Peyer's patch (tissue), 4 donors: ENCODE measurements at regions not wholly inside any gene's neighbourhood (a gene's known extent, or its start where the extent isn't known, plus 50 kb on each side); places are given as distances from the start of the nearest gene placed in this dataset.

Experiments used
- DNase-seq, 3 donors: peaks; one replicate each; pipeline ENCODE4 v3.0.0-alpha.2; 2017 to 2019
- H3K27ac ChIP-seq, 4 donors: fragments of 200-600 bp; sonication (generic); one replicate each; pipeline ENCODE4 v1.5.1; 2016 to 2019
- H3K27me3 ChIP-seq, 2 donors: fragments of 200-600 bp; sonication (generic); one replicate each; pipeline ENCODE4 v1.5.1; 2019
- H3K36me3 ChIP-seq, 3 donors: fragments of 200-600 bp; sonication (generic); one replicate each; pipeline ENCODE4 v1.5.1; 2016 to 2019
- H3K4me1 ChIP-seq, 4 donors: fragments of 200-600 bp; sonication (generic); one replicate each; pipeline ENCODE4 v1.5.1; 2016 to 2019
- H3K4me3 ChIP-seq, 4 donors: fragments of 200-600 bp; sonication (generic); 1 replicate in 3 of 4; 2 replicates in 1 of 4; pipeline ENCODE4 v1.5.1; 2016 to 2019; ENCODE audit warnings: mild to moderate bottlenecking in 1 of 4
- H3K9me3 ChIP-seq, 4 donors: fragments of 200-600 bp; sonication (generic); one replicate each; pipeline ENCODE4 v1.5.1; 2016 to 2019; ENCODE audit warnings: mild to moderate bottlenecking in 1 of 4
- POLR2A ChIP-seq, 2 donors: fragments of 450-650 bp; IDR thresholded peaks; one replicate each; pipeline ENCODE4 v1.5.1; 2017; ENCODE audit warnings: antibody characterized with exemption in 2 of 2, mild to moderate bottlenecking in 2 of 2, moderate library complexity in 2 of 2
- small RNA-seq, 2 donors: library from RNA; depleted of rRNA; stranded (forward); fragments of <200 nt; gene quantifications; one replicate each; pipeline ENCODE3, GENCODE V24; 2016
- TF ChIP-seq, protein P1 (sequence below), 6 experiments: fragments of 450-650 bp in 4 of 6; fragments of 200-600 bp in 2 of 6; sonication (generic) in 1 of 6; IDR thresholded peaks; one replicate each; pipeline ENCODE4 v1.5.1; 2017 to 2019; ENCODE audit warnings: antibody characterized with exemption in 6 of 6, mild to moderate bottlenecking in 3 of 6, moderate library complexity in 1 of 6

DNA sequence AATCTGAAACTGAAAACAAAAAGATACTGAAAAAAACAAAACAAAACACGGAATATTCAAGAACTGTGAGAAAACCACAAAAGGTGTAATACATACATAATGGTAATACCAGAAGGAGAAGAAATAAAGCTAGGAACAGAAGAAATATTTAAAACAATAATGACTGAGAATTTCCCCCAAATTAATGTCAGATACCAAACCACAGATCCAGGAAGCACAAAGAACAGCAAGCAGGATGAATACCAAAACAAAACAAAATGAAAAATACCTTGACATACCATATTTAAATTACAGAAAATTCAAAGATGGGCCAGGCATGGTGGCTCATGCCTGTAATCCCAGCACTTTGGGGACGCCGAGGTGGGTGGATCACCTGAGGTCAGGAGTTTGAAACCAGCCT, 57.7 kb upstream of the PARD3 start:
- Histone ChIP-seq H3K27me3 (no peaks in the 10 kb centered on the region), H3K27ac (no peak overlapping the region), H3K9me3 (no peaks in the 10 kb centered on the region), H3K4me3 (no peak overlapping the region), H3K4me1 (no peaks in the 10 kb centered on the region), H3K36me3 (no peaks in the 10 kb centered on the region)
- TF ChIP-seq, protein P1, sequence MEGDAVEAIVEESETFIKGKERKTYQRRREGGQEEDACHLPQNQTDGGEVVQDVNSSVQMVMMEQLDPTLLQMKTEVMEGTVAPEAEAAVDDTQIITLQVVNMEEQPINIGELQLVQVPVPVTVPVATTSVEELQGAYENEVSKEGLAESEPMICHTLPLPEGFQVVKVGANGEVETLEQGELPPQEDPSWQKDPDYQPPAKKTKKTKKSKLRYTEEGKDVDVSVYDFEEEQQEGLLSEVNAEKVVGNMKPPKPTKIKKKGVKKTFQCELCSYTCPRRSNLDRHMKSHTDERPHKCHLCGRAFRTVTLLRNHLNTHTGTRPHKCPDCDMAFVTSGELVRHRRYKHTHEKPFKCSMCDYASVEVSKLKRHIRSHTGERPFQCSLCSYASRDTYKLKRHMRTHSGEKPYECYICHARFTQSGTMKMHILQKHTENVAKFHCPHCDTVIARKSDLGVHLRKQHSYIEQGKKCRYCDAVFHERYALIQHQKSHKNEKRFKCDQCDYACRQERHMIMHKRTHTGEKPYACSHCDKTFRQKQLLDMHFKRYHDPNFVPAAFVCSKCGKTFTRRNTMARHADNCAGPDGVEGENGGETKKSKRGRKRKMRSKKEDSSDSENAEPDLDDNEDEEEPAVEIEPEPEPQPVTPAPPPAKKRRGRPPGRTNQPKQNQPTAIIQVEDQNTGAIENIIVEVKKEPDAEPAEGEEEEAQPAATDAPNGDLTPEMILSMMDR (IDR thresholded peaks at IDR 0.05) = no peak
- TF ChIP-seq POLR2A (IDR thresholded peaks at IDR 0.05) = no peak
- DNase-seq = no peak

DNA sequence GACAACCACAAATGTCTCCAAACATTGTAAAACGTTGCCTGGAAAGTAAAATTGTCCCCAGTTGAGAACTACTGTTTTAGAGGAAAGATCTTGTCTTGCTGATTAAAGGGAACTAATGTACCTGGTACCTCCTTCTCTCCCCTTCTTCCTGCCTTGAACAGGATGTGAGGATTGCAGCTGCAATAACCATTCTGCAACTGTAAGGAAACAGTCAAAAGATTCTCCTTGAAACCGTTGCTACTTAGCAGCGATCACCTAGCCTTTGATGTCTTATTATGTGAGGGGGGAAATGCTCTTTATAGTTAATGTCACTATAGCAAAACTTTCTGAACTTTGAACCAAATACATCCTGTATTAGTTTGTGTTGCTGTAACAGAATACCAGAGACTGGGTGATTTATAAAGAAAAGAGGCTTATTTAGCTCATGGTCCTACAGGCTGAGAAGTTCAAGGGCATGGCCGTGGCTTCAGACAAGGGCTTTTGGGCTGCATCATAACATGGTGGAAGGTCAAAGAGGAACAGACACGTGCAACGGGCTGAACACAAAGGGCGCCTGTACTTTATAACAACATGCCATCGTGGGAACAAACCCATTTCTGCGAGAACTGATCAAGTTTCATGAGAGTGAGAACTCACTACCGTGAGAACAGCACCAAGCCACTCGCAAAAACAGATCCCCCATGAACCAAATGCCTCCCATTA, 54.2 kb upstream of the PARD3 start:
- no peak for TF ChIP-seq POLR2A (IDR thresholded peaks at IDR 0.05)
- TF ChIP-seq, protein P1 (IDR thresholded peaks at IDR 0.05) = no peak
- Histone ChIP-seq H3K27ac (no peak overlapping the region), H3K4me1 (peaks cover 0 to 5% (median 0%) of the 10 kb centered on the region in 4 donors), H3K36me3 (no peaks in the 10 kb centered on the region), H3K4me3 (no peak overlapping the region), H3K9me3 (no peaks in the 10 kb centered on the region), H3K27me3 (no peaks in the 10 kb centered on the region)
- no peak for DNase-seq

DNA sequence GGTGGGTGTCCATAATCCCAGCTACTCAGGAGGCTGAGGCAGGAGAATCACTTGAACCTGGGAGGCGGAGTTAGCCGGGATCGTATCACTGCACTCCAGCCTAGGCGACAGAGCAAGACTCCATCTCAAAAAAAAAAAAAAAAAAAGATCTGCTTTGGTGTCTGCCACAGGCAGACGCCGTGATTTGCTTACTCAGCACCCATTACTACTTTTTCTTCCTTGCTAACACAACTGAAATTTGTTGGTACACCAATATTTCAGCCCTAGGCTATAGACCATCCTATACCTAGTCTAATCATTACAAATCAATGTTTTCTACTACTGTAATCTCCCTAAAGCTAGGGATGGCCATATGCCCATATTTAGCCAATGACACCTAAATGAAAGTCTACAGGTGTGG, 53.5 kb upstream of the PARD3 start:
- Histone ChIP-seq H3K27ac (no peak overlapping the region), H3K27me3 (no peaks in the 10 kb centered on the region), H3K9me3 (no peaks in the 10 kb centered on the region), H3K36me3 (no peaks in the 10 kb centered on the region), H3K4me3 (no peak overlapping the region), H3K4me1 (peaks cover 0 to 12% (median 0%) of the 10 kb centered on the region in 4 donors)
- TF ChIP-seq, protein P1 (IDR thresholded peaks at IDR 0.05) = no peak
- TF ChIP-seq POLR2A (IDR thresholded peaks at IDR 0.05) = no peak
- DNase-seq = no peak

DNA sequence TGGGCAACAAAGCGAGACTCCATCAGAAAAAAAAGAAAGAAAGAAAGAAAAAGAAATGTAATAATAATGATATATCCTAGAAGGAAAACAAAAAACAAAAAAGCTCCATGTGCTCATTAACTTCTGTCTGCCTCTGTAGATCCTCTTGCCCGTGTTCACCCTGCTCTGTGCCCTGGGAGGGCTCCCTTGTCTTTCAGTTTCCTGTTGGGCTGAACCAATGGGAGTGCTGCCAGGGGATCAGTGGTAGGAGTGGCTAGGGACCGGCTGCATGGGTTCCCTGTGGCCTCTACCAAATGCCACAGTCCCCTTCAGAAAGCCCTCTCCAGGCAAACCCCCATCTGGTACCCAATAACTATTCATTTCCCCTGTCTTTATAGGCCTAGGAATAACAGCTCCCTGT, 51.8 kb upstream of the PARD3 start:
- TF ChIP-seq, protein P1 (IDR thresholded peaks at IDR 0.05) = no peak
- TF ChIP-seq POLR2A (IDR thresholded peaks at IDR 0.05) = no peak

More for the DNA sequence above, 51.8 kb upstream of the PARD3 start:
- no peak for DNase-seq
- Histone ChIP-seq H3K4me1 (peaks cover 0 to 14% (median 0%) of the 10 kb centered on the region in 4 donors), H3K4me3 (no peak overlapping the region), H3K27me3 (no peaks in the 10 kb centered on the region), H3K36me3 (no peaks in the 10 kb centered on the region), H3K27ac (no peak overlapping the region), H3K9me3 (no peaks in the 10 kb centered on the region)

Small RNA genes lying in the stretch of these regions (small RNA-seq; reads per million reads assigned to genes)
- gene RNU6-193P (0 reads per million in 2 donors), gene RNU6-847P (0 reads per million in 2 donors), gene SS18L2P1 (0 reads per million in 2 donors)
